ENCODE measurements at regions not wholly inside any gene's neighbourhood (a gene's known extent, or its start where the extent isn't known, plus 50 kb on each side); places are given as distances from the start of the nearest gene placed in this dataset.

GRCh38 chr14:48955857-48956256 is 630.3 kb downstream of the RPS29 start:
- Histone ChIP-seq H3K9me3 (no peaks in the 10 kb centered on the region), H3K27ac (no peak overlapping the region), H3K27me3 (no peaks in the 10 kb centered on the region), H3K4me1 (no peaks in the 10 kb centered on the region), H3K4me3 (no peak overlapping the region), H3K36me3 (no peaks in the 10 kb centered on the region)
- 12 to 13% methylated on average over 1 of the region's 1 CpG for WGBS, 2 donors
- ATAC-seq (no peak), DNase-seq (no peak), FAIRE-seq (no peak)
- intact Hi-C loops (cut with DNase I), result no loop called here
- TF ChIP-seq CTCF (IDR thresholded peaks at IDR 0.05), result no peak

- FAIRE-seq, result no peak
- Histone ChIP-seq H3K4me1 (no peaks in the 10 kb centered on the region), H3K27ac (no peak overlapping the region), H3K4me3 (no peak overlapping the region), H3K9me3 (no peaks in the 10 kb centered on the region), H3K36me3 (no peaks in the 10 kb centered on the region), H3K27me3 (no peaks in the 10 kb centered on the region)
- 66 to 76% methylated on average over 1 of the region's 1 CpG for WGBS, 2 donors
- DNase-seq, result no peak
- intact Hi-C loops (cut with DNase I), result no loop called here
- no peak for ATAC-seq
- no peak for TF ChIP-seq CTCF (IDR thresholded peaks at IDR 0.05)
These were observed 631.7 kb downstream of the RPS29 start for GRCh38 chr14:48954446-48954845.

GRCh38 chr14:48944809-48945208 is 641.4 kb downstream of the RPS29 start:
- Histone ChIP-seq H3K9me3 (no peaks in the 10 kb centered on the region), H3K4me3 (no peak overlapping the region), H3K4me1 (no peaks in the 10 kb centered on the region), H3K27me3 (no peaks in the 10 kb centered on the region), H3K36me3 (no peaks in the 10 kb centered on the region), H3K27ac (no peak overlapping the region)
- no peak for ATAC-seq
- intact Hi-C loops (cut with DNase I), result no loop called here
- no peak for TF ChIP-seq CTCF (IDR thresholded peaks at IDR 0.05)
- DNase-seq, result no peak
- 35 to 44% methylated on average over 4 of the region's 4 CpGs for WGBS, 2 donors
- no peak for FAIRE-seq

- no peak overlapping the region for H3K4me3 ChIP-seq
- WGBS, 2 donors, result 58 to 69% methylated on average over 4 of the region's 4 CpGs
- no peaks in the 10 kb centered on the region for H3K4me1 ChIP-seq
- TF ChIP-seq CTCF (IDR thresholded peaks at IDR 0.05), result no peak
- no peaks in the 10 kb centered on the region for H3K27me3 ChIP-seq
- H3K36me3 ChIP-seq, result no peaks in the 10 kb centered on the region
- no peaks in the 10 kb centered on the region for H3K9me3 ChIP-seq
- no peak for ATAC-seq
- H3K27ac ChIP-seq, result no peak overlapping the region
- no peak for DNase-seq
- FAIRE-seq, result no peak
- intact Hi-C loops (cut with DNase I), result no loop called here
These were observed 642.3 kb downstream of the RPS29 start for GRCh38 chr14:48943913-48944312.

- intact Hi-C loops (cut with DNase I), result no loop called here
- Histone ChIP-seq H3K36me3 (no peaks in the 10 kb centered on the region), H3K27ac (no peak overlapping the region), H3K27me3 (no peaks in the 10 kb centered on the region), H3K9me3 (no peaks in the 10 kb centered on the region), H3K4me3 (no peak overlapping the region), H3K4me1 (no peaks in the 10 kb centered on the region)
- ATAC-seq, result no peak
- no peak for DNase-seq
- FAIRE-seq, result no peak
- no peak for TF ChIP-seq CTCF (IDR thresholded peaks at IDR 0.05)
- WGBS, 2 donors, result 59 to 67% methylated on average over 10 of the region's 10 CpGs
These were observed 648.5 kb downstream of the RPS29 start for GRCh38 chr14:48937541-48938195.

Measured in pancreas (tissue), 10 donors.